ENCODE measurements at regions not wholly inside any gene's neighbourhood (a gene's known extent, or its start where the extent isn't known, plus 50 kb on each side); places are given as distances from the start of the nearest gene placed in this dataset.
A peak's percentile ranks its signal among the peaks of the same experiment; 100 is the strongest.

- no peaks in the 10 kb centered on the region for H3K9me3 ChIP-seq
- no peaks in the 10 kb centered on the region for H3K36me3 ChIP-seq
- H4K20me1 ChIP-seq, result no peaks in the 10 kb centered on the region
- no peak for TF ChIP-seq Cebpa-rat (IDR thresholded peaks at IDR 0.05)
- H3K9ac ChIP-seq, result no peak overlapping the region
- H3K27me3 ChIP-seq, result no peaks in the 10 kb centered on the region
- H3K27ac ChIP-seq, result no peak overlapping the region
- H3K4me1 ChIP-seq, result peaks cover 8% of the 10 kb centered on the region
- H3K4me3 ChIP-seq, result no peak overlapping the region
- H3K4me2 ChIP-seq, result no peak overlapping the region
Measured at GRCh38 chr12:87382436-87382835, 646.8 kb downstream of the C12orf50 start.

- TF ChIP-seq Cebpa-rat (IDR thresholded peaks at IDR 0.05), result no peak
- H3K9ac ChIP-seq, result no peak overlapping the region
- no peak overlapping the region for H3K4me2 ChIP-seq
- no peaks in the 10 kb centered on the region for H4K20me1 ChIP-seq
- no peaks in the 10 kb centered on the region for H3K9me3 ChIP-seq
- no peaks in the 10 kb centered on the region for H3K36me3 ChIP-seq
- H3K27ac ChIP-seq, result no peak overlapping the region
- H3K4me1 ChIP-seq, result peaks cover 8% of the 10 kb centered on the region
- H3K4me3 ChIP-seq, result no peak overlapping the region
- H3K27me3 ChIP-seq, result no peaks in the 10 kb centered on the region
Measured at GRCh38 chr12:87381742-87382141, 647.5 kb downstream of the C12orf50 start.

GRCh38 chr12:87378526-87378925 lies 650.7 kb downstream of the C12orf50 start:
- Histone ChIP-seq H3K9me3 (no peaks in the 10 kb centered on the region), H3K9ac (no peak overlapping the region), H3K4me3 (no peak overlapping the region), H3K27ac (no peak overlapping the region), H3K27me3 (no peaks in the 10 kb centered on the region), H3K4me2 (no peak overlapping the region), H4K20me1 (no peaks in the 10 kb centered on the region), H3K4me1 (peaks cover 6% of the 10 kb centered on the region), H3K36me3 (no peaks in the 10 kb centered on the region)
- no peak for TF ChIP-seq Cebpa-rat (IDR thresholded peaks at IDR 0.05)

- no peak overlapping the region for H3K27ac ChIP-seq
- H3K4me2 ChIP-seq, result no peak overlapping the region
- H3K9ac ChIP-seq, result no peak overlapping the region
- TF ChIP-seq Cebpa-rat (IDR thresholded peaks at IDR 0.05), result no peak
- no peaks in the 10 kb centered on the region for H3K36me3 ChIP-seq
- no peaks in the 10 kb centered on the region for H4K20me1 ChIP-seq
- no peaks in the 10 kb centered on the region for H3K9me3 ChIP-seq
- no peaks in the 10 kb centered on the region for H3K27me3 ChIP-seq
- H3K4me1 ChIP-seq, result no peaks in the 10 kb centered on the region
- H3K4me3 ChIP-seq, result no peak overlapping the region
Measured at GRCh38 chr12:87376722-87377121, 652.5 kb downstream of the C12orf50 start.

GRCh38 chr12:87369161-87369560 lies 660.0 kb downstream of the C12orf50 start:
- H3K9ac ChIP-seq, result no peak overlapping the region
- H3K4me3 ChIP-seq, result no peak overlapping the region
- H3K9me3 ChIP-seq, result no peaks in the 10 kb centered on the region
- H3K4me1 ChIP-seq, result no peaks in the 10 kb centered on the region
- no peak overlapping the region for H3K27ac ChIP-seq
- no peak overlapping the region for H3K4me2 ChIP-seq
- H3K36me3 ChIP-seq, result no peaks in the 10 kb centered on the region
- H3K27me3 ChIP-seq, result no peaks in the 10 kb centered on the region
- no peak for TF ChIP-seq Cebpa-rat (IDR thresholded peaks at IDR 0.05)
- no peaks in the 10 kb centered on the region for H4K20me1 ChIP-seq

GRCh38 chr12:87368259-87368658 lies 660.9 kb downstream of the C12orf50 start:
- Histone ChIP-seq H3K9ac (no peak overlapping the region), H3K9me3 (no peaks in the 10 kb centered on the region), H3K4me2 (no peak overlapping the region), H3K4me3 (no peak overlapping the region), H4K20me1 (no peaks in the 10 kb centered on the region), H3K36me3 (no peaks in the 10 kb centered on the region), H3K27me3 (no peaks in the 10 kb centered on the region), H3K27ac (no peak overlapping the region), H3K4me1 (no peaks in the 10 kb centered on the region)
- TF ChIP-seq Cebpa-rat (IDR thresholded peaks at IDR 0.05), result no peak

DNA sequence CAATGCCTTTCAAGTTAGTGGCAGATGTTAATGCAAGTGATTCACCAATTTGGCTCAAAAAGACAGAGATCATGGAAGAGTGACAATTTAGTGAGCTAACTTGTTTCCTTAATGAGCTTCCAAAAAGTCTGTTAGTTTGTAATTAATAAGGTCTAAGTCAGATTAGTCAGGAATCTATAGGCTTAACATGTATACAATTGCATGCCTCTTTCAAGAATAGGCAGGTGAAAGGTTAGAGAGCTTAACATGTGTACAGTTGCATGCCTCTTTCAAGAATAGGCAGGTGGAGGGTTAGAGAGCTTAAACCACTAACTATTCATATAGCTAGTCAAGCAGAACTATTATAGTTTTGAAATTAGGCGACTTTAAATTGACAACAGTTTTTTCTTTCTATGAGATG lies 663.8 kb downstream of the C12orf50 start:
- H3K4me3 ChIP-seq, result no peak overlapping the region
- no peaks in the 10 kb centered on the region for H3K4me1 ChIP-seq
- H3K27ac ChIP-seq, result no peak overlapping the region
- no peak overlapping the region for H3K9ac ChIP-seq
- H3K4me2 ChIP-seq, result no peak overlapping the region
- no peaks in the 10 kb centered on the region for H3K36me3 ChIP-seq
- no peaks in the 10 kb centered on the region for H3K27me3 ChIP-seq
- no peaks in the 10 kb centered on the region for H3K9me3 ChIP-seq
- TF ChIP-seq Cebpa-rat (IDR thresholded peaks at IDR 0.05), result no peak
- H4K20me1 ChIP-seq, result no peaks in the 10 kb centered on the region

DNA sequence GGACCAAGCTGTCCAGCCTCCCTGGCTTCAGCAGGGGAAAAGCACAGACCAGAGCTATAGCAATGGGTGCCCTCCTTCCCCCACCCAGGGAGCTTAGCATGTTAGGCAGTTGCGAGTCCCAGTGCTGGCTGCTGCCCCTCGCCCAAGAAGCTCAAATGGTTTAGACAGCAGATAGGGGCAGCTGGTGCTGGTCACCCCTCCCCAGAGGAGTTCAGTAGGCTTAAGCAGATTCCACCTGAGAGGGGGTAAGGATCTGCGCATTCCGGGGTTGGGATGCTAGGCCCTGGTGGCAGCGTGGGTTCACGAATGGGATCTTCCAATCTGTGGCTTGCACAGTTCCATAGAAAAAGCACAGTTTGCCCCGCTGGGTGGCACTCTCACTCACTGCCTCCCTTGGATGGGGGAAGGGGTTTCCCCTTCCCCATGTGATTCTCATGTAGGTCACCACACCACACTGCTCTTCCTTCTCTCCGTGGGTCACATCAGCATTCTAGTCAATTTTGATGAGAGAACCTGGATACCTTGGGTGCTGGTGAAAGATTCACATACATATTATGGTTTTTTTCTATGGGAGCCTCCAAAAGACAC lies 665.6 kb downstream of the C12orf50 start:
- peaks cover 4% of the 10 kb centered on the region for H3K9me3 ChIP-seq
- H3K27me3 ChIP-seq, result no peaks in the 10 kb centered on the region
- no peak for TF ChIP-seq Cebpa-rat (IDR thresholded peaks at IDR 0.05)
- H3K27ac ChIP-seq, result no peak overlapping the region
- H3K36me3 ChIP-seq, result no peaks in the 10 kb centered on the region
- no peaks in the 10 kb centered on the region for H4K20me1 ChIP-seq
- H3K4me3 ChIP-seq, result no peak overlapping the region
- no peak overlapping the region for H3K9ac ChIP-seq
- no peak overlapping the region for H3K4me2 ChIP-seq
- H3K4me1 ChIP-seq, result no peaks in the 10 kb centered on the region

DNA sequence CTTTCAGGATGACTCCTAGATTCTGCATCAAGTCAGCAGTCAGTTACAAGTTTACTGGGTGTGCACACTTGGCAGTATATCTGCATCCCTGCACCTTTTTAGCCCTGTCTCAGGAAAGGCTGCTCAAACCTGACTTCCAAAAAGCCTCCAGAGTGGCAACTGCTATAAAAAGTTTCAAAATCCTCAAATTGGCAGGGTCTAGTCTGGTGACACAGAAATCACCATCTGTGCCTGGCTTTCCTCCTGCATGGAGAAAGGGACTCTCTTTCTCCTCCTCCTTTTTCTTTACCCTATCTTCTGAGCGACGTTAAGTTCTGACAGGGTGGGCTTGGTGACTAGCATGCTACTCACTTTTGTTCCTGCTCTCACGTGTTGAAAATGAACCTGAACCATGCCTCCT lies 679.5 kb downstream of the C12orf50 start:
- no peaks in the 10 kb centered on the region for H3K27me3 ChIP-seq
- no peak for TF ChIP-seq Cebpa-rat (IDR thresholded peaks at IDR 0.05)
- no peak overlapping the region for H3K4me2 ChIP-seq
- no peak overlapping the region for H3K4me3 ChIP-seq
- H3K9me3 ChIP-seq, result no peaks in the 10 kb centered on the region
- no peak overlapping the region for H3K27ac ChIP-seq
- H3K4me1 ChIP-seq, result peaks cover 3% of the 10 kb centered on the region
- H3K9ac ChIP-seq, result no peak overlapping the region
- no peaks in the 10 kb centered on the region for H3K36me3 ChIP-seq
- H4K20me1 ChIP-seq, result no peaks in the 10 kb centered on the region

DNA sequence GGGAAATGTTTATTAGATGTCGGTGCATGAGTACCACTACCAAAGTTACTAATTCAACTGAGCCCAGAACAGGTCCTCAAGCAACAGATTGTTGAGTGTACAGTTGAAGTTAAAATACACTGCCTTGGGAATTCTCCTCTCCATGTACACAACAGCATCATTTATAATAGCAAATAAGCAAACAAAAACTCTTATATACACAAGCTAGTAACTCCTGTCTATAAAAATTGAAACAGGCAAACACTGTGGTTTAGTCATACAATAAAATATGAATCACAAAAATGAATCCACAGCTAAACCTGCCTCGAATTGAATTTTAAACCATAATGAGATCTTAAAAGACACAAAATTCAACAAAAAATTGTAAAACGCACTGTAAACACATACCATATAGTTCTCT lies 681.1 kb downstream of the C12orf50 start:
- TF ChIP-seq Cebpa-rat (IDR thresholded peaks at IDR 0.05), result no peak
- H3K27ac ChIP-seq, result no peak overlapping the region
- no peak overlapping the region for H3K4me3 ChIP-seq
- no peaks in the 10 kb centered on the region for H4K20me1 ChIP-seq
- no peak overlapping the region for H3K4me2 ChIP-seq
- H3K27me3 ChIP-seq, result no peaks in the 10 kb centered on the region
- H3K4me1 ChIP-seq, result peaks cover 11% of the 10 kb centered on the region
- H3K36me3 ChIP-seq, result no peaks in the 10 kb centered on the region
- no peak overlapping the region for H3K9ac ChIP-seq
- no peaks in the 10 kb centered on the region for H3K9me3 ChIP-seq

GRCh38 chr12:87344699-87345098 lies 684.5 kb downstream of the C12orf50 start:
- Histone ChIP-seq H3K9me3 (no peaks in the 10 kb centered on the region), H3K9ac (no peak overlapping the region), H3K4me3 (no peak overlapping the region), H3K27ac (no peak overlapping the region), H4K20me1 (no peaks in the 10 kb centered on the region), H3K36me3 (no peaks in the 10 kb centered on the region), H3K27me3 (no peaks in the 10 kb centered on the region), H3K4me1 (peaks cover 11% of the 10 kb centered on the region), H3K4me2 (peak overlapping the region; percentile 32; the same call in 1 of the 2 replicates)
- no peak for TF ChIP-seq Cebpa-rat (IDR thresholded peaks at IDR 0.05)
